Testis (tissue), 2 donors: ENCODE measurements at regions not wholly inside any gene's neighbourhood (a gene's known extent, or its start where the extent isn't known, plus 50 kb on each side); places are given as distances from the start of the nearest gene placed in this dataset.

Experiments
- CTCF ChIP-seq, 3 experiments: fragments of 450-650 bp in 2 of 3; fragments of 200-600 bp in 1 of 3; sonication (generic) in 1 of 3; IDR thresholded peaks; one replicate each; pipeline ENCODE4 v1.5.1; 2016 to 2019; ENCODE audit warnings: antibody characterized with exemption in 3 of 3, mild to moderate bottlenecking in 2 of 3, moderate library complexity in 1 of 3
- POLR2A ChIP-seq: fragments of 450-650 bp; IDR thresholded peaks from one replicate; pipeline ENCODE4 v1.6.1; 2017; ENCODE audit warnings: antibody characterized with exemption, mild to moderate bottlenecking, moderate library complexity

GRCh38 chr10:111648046-111648445 lies 535.5 kb downstream of the GPAM start:
- no peak for TF ChIP-seq CTCF (IDR thresholded peaks at IDR 0.05)
- no peak for TF ChIP-seq POLR2A
